A673 (cell line): ENCODE measurements at regions not wholly inside any gene's neighbourhood (a gene's known extent, or its start where the extent isn't known, plus 50 kb on each side); places are given as distances from the start of the nearest gene placed in this dataset.

ENCODE experiments used
- BruUV-seq: library from RNA; stranded (reverse); fragments of 400-500 nt; replicated peaks from 2 replicates; lab custom pipeline; 2021; lab: Mats Ljungman, UMichigan
- CTCF ChIA-PET: fragments of 300-600 bp; sonication (Branson Sonifier 250); formaldehyde crosslinking; loops from one replicate; lab custom pipeline; 2022; ENCODE audit warnings: antibody characterized with exemption; lab: Charles Lee
- POLR2A ChIA-PET: fragments of 300-600 bp; sonication (Branson Sonifier 250); formaldehyde crosslinking; loops from one replicate; lab custom pipeline; 2022; ENCODE audit warnings: antibody characterized with exemption; ENCODE audit not compliant: low non-redundant PET; lab: Charles Lee
- DNase-seq: peaks from one replicate; pipeline ENCODE4 v3.0.0-alpha.2; 2015; ENCODE audit warnings: low spot score
- H3K27ac ChIP-seq: fragments of 200-600 bp; sonication (generic); 2 replicates; pipeline ENCODE4 v1.5.1; 2016; ENCODE audit warnings: mixed run types, low read depth, mild to moderate bottlenecking, mixed read lengths, antibody characterized with exemption, low read length; ENCODE audit not compliant: poor library complexity, severe bottlenecking
- H3K27me3 ChIP-seq: fragments of 200-600 bp; sonication (generic); replicated peaks from 2 replicates; pipeline ENCODE4 v1.6.1; 2017; ENCODE audit warnings: mixed run types, low read depth, mild to moderate bottlenecking, mixed read lengths, antibody characterized with exemption, low read length; ENCODE audit not compliant: insufficient read depth, poor library complexity
- H3K36me3 ChIP-seq: fragments of 200-600 bp; sonication (generic); 2 replicates; pipeline ENCODE4 v1.6.1; 2016; ENCODE audit warnings: mixed run types, mild to moderate bottlenecking, mixed read lengths, antibody characterized with exemption, low read length; ENCODE audit not compliant: insufficient read depth, poor library complexity, severe bottlenecking
- H3K4me1 ChIP-seq: fragments of 200-600 bp; sonication (generic); 2 replicates; pipeline ENCODE4 v1.6.1; 2017; ENCODE audit warnings: mixed run types, mild to moderate bottlenecking, mixed read lengths, antibody characterized with exemption, low read length; ENCODE audit not compliant: insufficient read depth, poor library complexity, severe bottlenecking
- H3K4me3 ChIP-seq: fragments of 200-600 bp; sonication (generic); 2 replicates; pipeline ENCODE4 v1.5.1; 2016; ENCODE audit warnings: low read depth, mixed run types, mild to moderate bottlenecking, mixed read lengths, low read length; ENCODE audit not compliant: poor library complexity, severe bottlenecking
- H3K9me3 ChIP-seq: fragments of 200-600 bp; sonication (generic); 2 replicates; pipeline ENCODE4 v1.6.1; 2016; ENCODE audit warnings: mixed run types, low read depth, mild to moderate bottlenecking, mixed read lengths, antibody characterized with exemption, low read length; ENCODE audit not compliant: poor library complexity, severe bottlenecking
- CTCF ChIP-seq: fragments of 300-800, 200-600 bp; sonication (generic); conservative IDR thresholded peaks from 2 replicates; pipeline ENCODE4 v1.5.1; 2017; ENCODE audit warnings: low read depth, mild to moderate bottlenecking, antibody characterized with exemption, low read length, moderate library complexity, mixed read lengths
- EZH2 ChIP-seq: fragments of 200-600 bp; sonication (generic); IDR thresholded peaks from 2 replicates; pipeline ENCODE4 v1.6.1; 2017; ENCODE audit warnings: borderline replicate concordance, low read depth, mild to moderate bottlenecking, mixed read lengths, antibody characterized with exemption, low read length; ENCODE audit not compliant: poor library complexity, severe bottlenecking
- intact Hi-C: fragments of 100-400 bp; cut with micrococcal nuclease; formaldehyde crosslinking; loops from one replicate; pipeline ENCODE4 v1.10.0; 2022; ENCODE audit not compliant: unreplicated experiment

GRCh38 chr9:580652-581342 is 260.7 kb upstream of the DMRT1 start:
- intact Hi-C loops = no loop called here
- Histone ChIP-seq H3K27me3 (no peaks in the 10 kb centered on the region), H3K36me3 (no peaks in the 10 kb centered on the region), H3K4me1 (no peaks in the 10 kb centered on the region), H3K27ac (no peak overlapping the region), H3K4me3 (no peak overlapping the region), H3K9me3 (no peaks in the 10 kb centered on the region)
- ChIA-PET POLR2A (no interaction called here), CTCF (no interaction called here)
- DNase-seq = no peak
- TF ChIP-seq CTCF (no peak), EZH2 (no peak)
- no TSS peak for BruUV-seq

GRCh38 chr9:581673-582497 is 259.6 kb upstream of the DMRT1 start:
- intact Hi-C loops = no loop called here
- Histone ChIP-seq H3K27me3 (peaks cover 2% of the 10 kb centered on the region), H3K4me3 (no peak overlapping the region), H3K9me3 (no peaks in the 10 kb centered on the region), H3K4me1 (no peaks in the 10 kb centered on the region), H3K27ac (no peak overlapping the region), H3K36me3 (no peaks in the 10 kb centered on the region)
- TF ChIP-seq EZH2 (no peak), CTCF (no peak)
- ChIA-PET CTCF (no interaction called here), POLR2A (no interaction called here)
- DNase-seq = no peak
- no TSS peak for BruUV-seq

- DNase-seq = no peak
- ChIA-PET CTCF (no interaction called here), POLR2A (no interaction called here)
- Histone ChIP-seq H3K27me3 (peaks cover 3% of the 10 kb centered on the region), H3K27ac (no peak overlapping the region), H3K9me3 (no peaks in the 10 kb centered on the region), H3K4me3 (no peak overlapping the region), H3K4me1 (no peaks in the 10 kb centered on the region), H3K36me3 (no peaks in the 10 kb centered on the region)
- intact Hi-C loops = no loop called here
- TF ChIP-seq EZH2 (no peak), CTCF (no peak)
- no TSS peak for BruUV-seq
Measured at GRCh38 chr9:582775-583174, 258.7 kb upstream of the DMRT1 start.
